Esophagus muscularis mucosa (tissue), 3 donors: ENCODE measurements at regions not wholly inside any gene's neighbourhood (a gene's known extent, or its start where the extent isn't known, plus 50 kb on each side); places are given as distances from the start of the nearest gene placed in this dataset.

Experiments used
- POLR2A ChIP-seq: fragments of 450-650 bp; IDR thresholded peaks from one replicate; pipeline ENCODE4 v1.6.1; 2017; ENCODE audit warnings: antibody characterized with exemption, moderate library complexity, mild to moderate bottlenecking, low read depth
- POLR2AphosphoS5 ChIP-seq, 2 donors: sonication (generic); formaldehyde crosslinking; IDR thresholded peaks; one replicate each; pipeline ENCODE4 v1.6.1; 2017; ENCODE audit warnings: antibody characterized with exemption in 2 of 2
- TF ChIP-seq, protein P1 (sequence below), 3 experiments: fragments of 200-600 bp in 2 of 3; fragments of 450-650 bp in 1 of 3; sonication (generic) in 2 of 3; IDR thresholded peaks; one replicate each; pipeline ENCODE4 v1.5.1; 2017 to 2019; ENCODE audit warnings: antibody characterized with exemption in 3 of 3, mild to moderate bottlenecking in 2 of 3, moderate library complexity in 1 of 3

DNA sequence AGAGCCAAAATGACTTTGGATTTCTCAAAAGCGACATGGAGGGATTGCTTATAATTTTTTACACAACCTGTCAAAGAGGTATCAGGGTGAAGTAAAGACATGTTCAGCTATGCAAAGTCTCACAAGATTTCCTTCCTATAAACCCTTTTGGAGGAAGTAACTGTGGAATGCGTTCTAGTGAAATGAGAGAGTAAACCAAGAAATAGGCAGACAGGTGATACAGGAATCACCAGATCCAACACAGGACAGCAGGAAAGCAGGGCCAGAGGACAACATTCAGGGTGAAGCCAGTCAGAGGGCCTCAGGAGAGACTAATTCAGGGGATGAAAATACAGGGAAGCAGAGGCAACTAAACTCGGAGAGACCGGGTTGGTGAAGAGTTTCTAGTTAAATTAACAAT, 90.4 kb upstream of the MTNR1B start:
- no peak for TF ChIP-seq POLR2A
- TF ChIP-seq, protein P1, sequence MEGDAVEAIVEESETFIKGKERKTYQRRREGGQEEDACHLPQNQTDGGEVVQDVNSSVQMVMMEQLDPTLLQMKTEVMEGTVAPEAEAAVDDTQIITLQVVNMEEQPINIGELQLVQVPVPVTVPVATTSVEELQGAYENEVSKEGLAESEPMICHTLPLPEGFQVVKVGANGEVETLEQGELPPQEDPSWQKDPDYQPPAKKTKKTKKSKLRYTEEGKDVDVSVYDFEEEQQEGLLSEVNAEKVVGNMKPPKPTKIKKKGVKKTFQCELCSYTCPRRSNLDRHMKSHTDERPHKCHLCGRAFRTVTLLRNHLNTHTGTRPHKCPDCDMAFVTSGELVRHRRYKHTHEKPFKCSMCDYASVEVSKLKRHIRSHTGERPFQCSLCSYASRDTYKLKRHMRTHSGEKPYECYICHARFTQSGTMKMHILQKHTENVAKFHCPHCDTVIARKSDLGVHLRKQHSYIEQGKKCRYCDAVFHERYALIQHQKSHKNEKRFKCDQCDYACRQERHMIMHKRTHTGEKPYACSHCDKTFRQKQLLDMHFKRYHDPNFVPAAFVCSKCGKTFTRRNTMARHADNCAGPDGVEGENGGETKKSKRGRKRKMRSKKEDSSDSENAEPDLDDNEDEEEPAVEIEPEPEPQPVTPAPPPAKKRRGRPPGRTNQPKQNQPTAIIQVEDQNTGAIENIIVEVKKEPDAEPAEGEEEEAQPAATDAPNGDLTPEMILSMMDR (IDR thresholded peaks at IDR 0.05) = no peak
- no peak for TF ChIP-seq POLR2AphosphoS5 (IDR thresholded peaks at IDR 0.05)
